ENCODE measurements at regions not wholly inside any gene's neighbourhood (a gene's known extent, or its start where the extent isn't known, plus 50 kb on each side); places are given as distances from the start of the nearest gene placed in this dataset.
A peak's percentile ranks its signal among the peaks of the same experiment; 100 is the strongest.
"Not testable (repeated sequence)": the region's sequence is repeated elsewhere in the genome, so short reads cannot be mapped to it uniquely, and the experiment has no call there.

DNA sequence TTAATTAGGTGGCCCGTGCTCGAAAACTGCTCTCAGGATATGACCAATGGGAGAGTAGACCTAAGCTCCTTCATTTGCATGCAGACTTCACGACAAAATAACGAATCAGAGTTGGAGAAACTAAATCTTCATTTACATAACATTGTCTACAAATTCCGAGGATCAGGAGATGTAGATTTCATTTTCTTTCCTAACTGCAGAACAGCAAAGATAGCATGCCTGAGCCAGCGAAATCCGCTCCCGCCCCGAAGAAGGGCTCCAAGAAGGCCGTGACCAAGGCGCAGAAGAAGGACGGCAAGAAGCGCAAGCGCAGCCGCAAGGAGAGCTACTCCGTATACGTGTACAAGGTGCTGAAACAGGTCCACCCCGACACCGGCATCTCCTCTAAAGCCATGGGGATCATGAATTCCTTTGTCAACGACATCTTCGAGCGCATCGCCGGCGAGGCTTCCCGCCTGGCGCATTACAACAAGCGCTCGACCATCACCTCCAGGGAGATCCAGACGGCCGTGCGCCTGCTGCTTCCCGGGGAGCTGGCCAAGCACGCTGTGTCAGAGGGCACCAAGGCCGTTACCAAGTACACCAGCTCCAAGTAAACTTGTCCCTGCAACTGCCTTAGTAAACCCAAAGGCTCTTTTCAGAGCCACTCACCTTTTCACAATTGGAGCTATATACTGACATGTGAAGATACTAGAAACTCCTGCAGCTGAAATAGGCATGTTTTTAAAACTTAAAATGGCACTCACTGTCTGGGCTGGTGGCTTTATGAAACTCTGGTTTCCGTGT, 96.5 kb downstream of the HFE start:
- no peaks in the 10 kb centered on the region for H3K27me3 ChIP-seq (ENCODE audit: control insufficient read depth in 2 of 2, insufficient read depth in 1 of 2, low read length in 1 of 2)
- H3K9me3 ChIP-seq (ENCODE audit: control insufficient read depth in 2 of 2, insufficient read depth in 1 of 2, low read length in 1 of 2), result peaks cover 0 to 5% of the 10 kb centered on the region in 2 donors
- peak overlapping the region; percentile 95 to 96 for H3K27ac ChIP-seq (ENCODE audit: low read depth in 1 of 2, low read length in 1 of 2)
- peak overlapping the region; percentile 47 to 53 for H3K4me3 ChIP-seq (ENCODE audit: low read length in 2 of 2)
- DNase-seq (ENCODE audit: low read depth in 6 of 9, low spot score in 9 of 9), result peak in 8 of 9 donors; percentile 80 to 97 (median 90)
- H3K4me1 ChIP-seq (ENCODE audit: control insufficient read depth in 2 of 2, insufficient read depth in 2 of 2, low read length in 2 of 2), result peaks cover 14 to 67% of the 10 kb centered on the region in 2 donors
- WGBS, result 1% methylated on average over 36 of the region's 36 CpGs
- no peaks in the 10 kb centered on the region for H3K36me3 ChIP-seq (ENCODE audit: control insufficient read depth in 2 of 2, insufficient read depth in 2 of 2, low read length in 1 of 2)

DNA sequence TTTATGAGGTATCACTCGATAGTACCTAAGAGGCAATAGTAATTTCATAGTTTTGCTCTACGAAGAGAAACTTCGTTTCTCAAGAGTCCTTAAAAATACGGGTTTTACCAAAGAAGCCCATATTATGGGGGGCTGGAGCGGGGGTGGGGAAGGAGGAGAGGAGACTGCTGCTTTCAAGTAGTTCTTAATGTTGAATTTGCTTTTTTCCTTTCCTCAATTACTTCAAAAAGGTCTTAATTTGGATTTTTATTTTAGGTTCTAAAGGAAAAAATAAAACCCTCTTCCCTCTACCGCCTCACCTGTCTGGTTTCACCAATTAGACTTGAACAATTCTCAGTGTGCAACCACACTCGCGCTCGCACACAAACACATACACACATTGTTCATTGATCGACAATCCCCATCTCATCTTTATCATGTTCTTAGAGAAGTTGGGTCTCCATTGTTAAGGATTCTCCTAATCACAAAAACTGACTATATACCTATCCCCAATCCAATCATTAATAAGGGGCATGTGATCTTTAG, 97.2 kb downstream of the HFE start:
- 63% methylated on average over 10 of the region's 10 CpGs for WGBS
- peak in 1 of 9 donors; percentile 49 for DNase-seq (ENCODE audit: low read depth in 6 of 9, low spot score in 9 of 9)

DNA sequence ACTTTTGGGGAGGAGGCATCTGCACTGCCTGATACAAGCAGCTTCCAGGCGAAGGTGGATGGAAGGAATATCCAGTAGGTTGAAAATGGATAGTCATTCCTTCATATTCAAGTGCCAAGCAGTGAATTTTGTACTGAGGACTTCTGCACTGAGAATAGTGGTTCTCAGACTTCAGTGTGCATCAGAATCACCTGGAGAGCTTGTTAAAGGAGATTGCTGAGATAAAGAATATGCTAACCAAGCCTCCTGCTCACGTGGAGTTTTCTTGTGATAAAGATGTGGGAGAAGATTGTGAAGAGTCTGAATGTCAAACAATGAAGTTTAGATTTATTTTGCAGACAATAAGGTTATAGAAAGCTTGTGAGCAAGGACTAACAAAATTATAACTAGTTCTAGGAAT, 97.8 kb downstream of the HFE start:
- H3K27me3 ChIP-seq (ENCODE audit: control insufficient read depth in 2 of 2, insufficient read depth in 1 of 2, low read length in 1 of 2), result no peaks in the 10 kb centered on the region
- peaks cover 0 to 7% of the 10 kb centered on the region in 2 donors for H3K9me3 ChIP-seq (ENCODE audit: control insufficient read depth in 2 of 2, insufficient read depth in 1 of 2, low read length in 1 of 2)
- no peaks in the 10 kb centered on the region for H3K36me3 ChIP-seq (ENCODE audit: control insufficient read depth in 2 of 2, insufficient read depth in 2 of 2, low read length in 1 of 2)
- peak overlapping the region in 1 of 2 donors; percentile 95 for H3K27ac ChIP-seq (ENCODE audit: low read depth in 1 of 2, low read length in 1 of 2)
- peaks cover 23 to 76% of the 10 kb centered on the region in 2 donors for H3K4me1 ChIP-seq (ENCODE audit: control insufficient read depth in 2 of 2, insufficient read depth in 2 of 2, low read length in 2 of 2)
- peak overlapping the region; percentile 47 to 53 for H3K4me3 ChIP-seq (ENCODE audit: low read length in 2 of 2)
- 56% methylated on average over 2 of the region's 2 CpGs for WGBS
- peak in 1 of 9 donors; percentile 55 for DNase-seq (ENCODE audit: low read depth in 6 of 9, low spot score in 9 of 9)

More for the DNA sequence above, 97.2 kb downstream of the HFE start:
- H3K4me1 ChIP-seq (ENCODE audit: control insufficient read depth in 2 of 2, insufficient read depth in 2 of 2, low read length in 2 of 2), result peaks cover 19 to 73% of the 10 kb centered on the region in 2 donors
- H3K27ac ChIP-seq (ENCODE audit: low read depth in 1 of 2, low read length in 1 of 2), result peak overlapping the region; percentile 46 to 95
- H3K27me3 ChIP-seq (ENCODE audit: control insufficient read depth in 2 of 2, insufficient read depth in 1 of 2, low read length in 1 of 2), result no peaks in the 10 kb centered on the region
- no peaks in the 10 kb centered on the region for H3K36me3 ChIP-seq (ENCODE audit: control insufficient read depth in 2 of 2, insufficient read depth in 2 of 2, low read length in 1 of 2)
- peak overlapping the region; percentile 47 to 53 for H3K4me3 ChIP-seq (ENCODE audit: low read length in 2 of 2)
- peaks cover 0 to 7% of the 10 kb centered on the region in 2 donors for H3K9me3 ChIP-seq (ENCODE audit: control insufficient read depth in 2 of 2, insufficient read depth in 1 of 2, low read length in 1 of 2)

DNA sequence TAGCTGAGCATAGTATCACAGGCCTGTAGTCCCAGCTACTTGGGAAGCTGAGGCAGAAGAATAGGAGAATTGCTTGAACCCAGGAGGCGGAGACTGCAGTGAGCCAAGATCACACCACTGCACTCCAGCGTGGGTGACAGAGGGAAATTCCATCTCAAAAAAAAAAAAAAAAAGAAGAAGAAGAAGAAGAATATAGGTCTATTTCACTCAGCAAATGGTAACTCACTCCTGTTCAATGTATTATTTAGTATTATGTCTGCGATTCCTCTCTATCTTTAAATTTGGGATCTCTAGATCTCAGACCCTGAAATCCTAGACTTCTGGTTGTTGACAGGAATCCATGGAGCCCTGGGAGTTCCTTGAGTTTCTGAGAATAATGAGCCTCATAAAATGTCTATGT, 98.6 kb downstream of the HFE start:
- H3K36me3 ChIP-seq (ENCODE audit: control insufficient read depth in 2 of 2, insufficient read depth in 2 of 2, low read length in 1 of 2), result no peaks in the 10 kb centered on the region
- H3K4me1 ChIP-seq (ENCODE audit: control insufficient read depth in 2 of 2, insufficient read depth in 2 of 2, low read length in 2 of 2), result peaks cover 23 to 71% of the 10 kb centered on the region in 2 donors
- no peaks in the 10 kb centered on the region for H3K27me3 ChIP-seq (ENCODE audit: control insufficient read depth in 2 of 2, insufficient read depth in 1 of 2, low read length in 1 of 2)
- H3K4me3 ChIP-seq (ENCODE audit: low read length in 2 of 2), result no peak overlapping the region
- WGBS, result 98% methylated on average over 3 of the region's 3 CpGs
- peak overlapping the region in 1 of 2 donors; percentile 95 for H3K27ac ChIP-seq (ENCODE audit: low read depth in 1 of 2, low read length in 1 of 2)
- DNase-seq (ENCODE audit: low read depth in 6 of 9, low spot score in 9 of 9), result no peak
- peaks cover 0 to 7% of the 10 kb centered on the region in 2 donors for H3K9me3 ChIP-seq (ENCODE audit: control insufficient read depth in 2 of 2, insufficient read depth in 1 of 2, low read length in 1 of 2)

DNA sequence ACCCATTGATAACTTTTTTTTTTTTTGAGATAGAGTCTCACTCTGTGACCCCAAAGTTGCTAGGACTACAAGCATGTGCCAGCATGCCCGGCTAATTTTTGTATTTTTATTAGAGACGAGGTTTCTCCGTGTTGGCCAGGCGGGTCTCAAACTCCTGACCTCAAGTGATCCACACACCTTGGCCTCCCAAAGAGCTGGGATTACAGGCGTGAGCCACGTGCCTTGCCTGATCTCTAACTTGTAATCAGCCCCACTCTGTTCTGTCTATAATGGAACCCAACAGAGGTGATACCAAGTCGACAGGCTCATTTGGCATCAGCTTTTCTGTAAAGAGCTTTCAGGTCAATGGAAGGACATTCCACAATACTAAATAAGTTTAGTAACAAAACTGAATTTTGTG, 99.4 kb downstream of the HFE start:
- 98% methylated on average over 7 of the region's 7 CpGs for WGBS
- Histone ChIP-seq H3K9me3 (ENCODE audit: control insufficient read depth in 2 of 2, insufficient read depth in 1 of 2, low read length in 1 of 2) (peaks cover 0 to 7% of the 10 kb centered on the region in 2 donors), H3K4me1 (ENCODE audit: control insufficient read depth in 2 of 2, insufficient read depth in 2 of 2, low read length in 2 of 2) (peaks cover 23 to 74% of the 10 kb centered on the region in 2 donors), H3K27me3 (ENCODE audit: control insufficient read depth in 2 of 2, insufficient read depth in 1 of 2, low read length in 1 of 2) (no peaks in the 10 kb centered on the region), H3K36me3 (ENCODE audit: control insufficient read depth in 2 of 2, insufficient read depth in 2 of 2, low read length in 1 of 2) (peaks cover 0 to 7% of the 10 kb centered on the region in 2 donors), H3K27ac (ENCODE audit: low read depth in 1 of 2, low read length in 1 of 2) (peak overlapping the region in 1 of 2 donors; percentile 98), H3K4me3 (ENCODE audit: low read length in 2 of 2) (peak overlapping the region in 1 of 2 donors; percentile 2)
- DNase-seq (ENCODE audit: low read depth in 6 of 9, low spot score in 9 of 9), result no peak

DNA sequence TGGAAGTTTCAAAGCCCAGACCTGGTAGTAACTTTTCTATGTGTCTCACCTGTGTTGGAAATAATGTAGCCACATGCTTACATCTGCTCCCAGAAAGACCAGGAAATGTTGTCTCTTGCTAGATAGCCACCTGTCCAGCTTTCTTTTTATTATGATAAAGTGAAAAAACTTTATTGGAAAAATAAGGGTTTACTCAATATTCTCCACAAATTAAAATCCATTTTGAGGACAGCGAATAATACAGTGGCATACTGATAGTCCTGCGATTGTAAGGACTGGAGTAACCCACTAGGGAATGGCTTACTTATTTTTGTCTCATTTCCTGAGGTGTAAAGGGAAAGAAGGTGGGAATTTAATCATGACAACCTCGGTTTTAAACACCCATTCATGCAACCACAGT, 100.1 kb downstream of the HFE start:
- H3K9me3 ChIP-seq (ENCODE audit: control insufficient read depth in 2 of 2, insufficient read depth in 1 of 2, low read length in 1 of 2), result peaks cover 0 to 5% of the 10 kb centered on the region in 2 donors
- DNase-seq (ENCODE audit: low read depth in 6 of 9, low spot score in 9 of 9), result no peak
- peak overlapping the region in 1 of 2 donors; percentile 78 for H3K4me3 ChIP-seq (ENCODE audit: low read length in 2 of 2)
- no peaks in the 10 kb centered on the region for H3K27me3 ChIP-seq (ENCODE audit: control insufficient read depth in 2 of 2, insufficient read depth in 1 of 2, low read length in 1 of 2)
- H3K27ac ChIP-seq (ENCODE audit: low read depth in 1 of 2, low read length in 1 of 2), result peak overlapping the region in 1 of 2 donors; percentile 98
- H3K36me3 ChIP-seq (ENCODE audit: control insufficient read depth in 2 of 2, insufficient read depth in 2 of 2, low read length in 1 of 2), result peaks cover 0 to 12% of the 10 kb centered on the region in 2 donors
- peaks cover 23 to 71% of the 10 kb centered on the region in 2 donors for H3K4me1 ChIP-seq (ENCODE audit: control insufficient read depth in 2 of 2, insufficient read depth in 2 of 2, low read length in 2 of 2)
- WGBS, result 58% methylated on average over 3 of the region's 3 CpGs

DNA sequence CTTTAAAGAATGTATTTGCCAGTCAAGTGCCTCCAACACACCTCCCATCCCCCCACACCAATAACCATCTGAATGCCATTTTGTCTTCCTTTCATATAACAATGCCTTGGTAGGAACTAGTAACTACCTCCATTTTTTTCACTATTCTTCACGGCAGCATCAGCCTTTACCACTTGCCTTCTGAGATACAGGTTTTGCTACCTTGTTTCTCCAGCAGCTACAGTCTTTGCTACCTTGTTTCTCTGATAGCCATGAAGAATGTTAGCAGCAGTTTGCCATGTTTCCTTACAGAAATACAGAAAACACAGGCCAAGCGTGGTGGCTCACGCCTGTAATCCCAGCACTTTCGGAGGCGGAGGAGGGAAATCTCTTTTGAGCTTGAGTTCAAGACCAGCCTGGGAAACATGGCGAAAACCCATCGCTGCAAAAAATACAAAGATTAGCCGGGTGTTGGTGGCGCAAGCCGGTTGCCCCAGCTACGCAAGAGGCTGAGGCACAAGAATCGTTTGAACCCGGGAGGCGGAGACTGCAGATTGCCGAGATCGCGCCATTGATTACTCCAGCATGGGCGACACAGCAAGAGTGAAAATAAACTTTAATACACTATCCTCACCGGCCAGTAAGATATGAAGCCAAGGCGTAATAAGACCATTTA, 100.9 kb downstream of the HFE start:
- peak in 4 of 9 donors; percentile 62 to 83 (median 74) for DNase-seq (ENCODE audit: low read depth in 6 of 9, low spot score in 9 of 9)
- Histone ChIP-seq H3K4me1 (ENCODE audit: control insufficient read depth in 2 of 2, insufficient read depth in 2 of 2, low read length in 2 of 2) (peaks cover 23 to 70% of the 10 kb centered on the region in 2 donors), H3K9me3 (ENCODE audit: control insufficient read depth in 2 of 2, insufficient read depth in 1 of 2, low read length in 1 of 2) (peaks cover 0 to 4% of the 10 kb centered on the region in 2 donors), H3K36me3 (ENCODE audit: control insufficient read depth in 2 of 2, insufficient read depth in 2 of 2, low read length in 1 of 2) (peaks cover 0 to 19% of the 10 kb centered on the region in 2 donors), H3K27ac (ENCODE audit: low read depth in 1 of 2, low read length in 1 of 2) (peak overlapping the region; percentile 94 to 98), H3K4me3 (ENCODE audit: low read length in 2 of 2) (peak overlapping the region; percentile 55 to 78), H3K27me3 (ENCODE audit: control insufficient read depth in 2 of 2, insufficient read depth in 1 of 2, low read length in 1 of 2) (no peaks in the 10 kb centered on the region)
- WGBS, result 12% methylated on average over 20 of the region's 20 CpGs

DNA sequence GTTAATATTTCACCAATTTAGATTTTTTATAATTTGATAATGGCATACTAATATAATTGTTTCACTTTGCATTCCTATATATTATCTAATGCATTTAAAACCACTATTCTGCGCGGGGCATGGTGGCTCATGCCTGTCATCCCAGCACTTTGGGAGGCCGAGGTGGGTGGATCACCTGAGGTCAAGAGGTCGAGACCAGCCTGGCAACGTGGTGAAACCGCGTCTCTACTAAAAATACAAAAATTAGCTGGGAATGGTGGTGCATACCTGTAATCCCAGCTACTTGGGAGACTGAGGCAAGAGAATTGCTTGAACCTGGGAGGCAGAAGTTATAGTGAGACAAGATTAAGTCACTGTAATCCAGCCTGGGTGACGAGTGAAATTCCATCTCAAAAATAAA, 104.3 kb downstream of the HFE start:
- not testable (repeated sequence) for H3K4me3 ChIP-seq (ENCODE audit: low read length in 2 of 2); H3K27ac ChIP-seq (ENCODE audit: low read depth in 1 of 2, low read length in 1 of 2); H3K27me3 ChIP-seq (ENCODE audit: control insufficient read depth in 2 of 2, insufficient read depth in 1 of 2, low read length in 1 of 2); DNase-seq (ENCODE audit: low read depth in 6 of 9, low spot score in 9 of 9); H3K9me3 ChIP-seq (ENCODE audit: control insufficient read depth in 2 of 2, insufficient read depth in 1 of 2, low read length in 1 of 2)
- 93% methylated on average over 8 of the region's 8 CpGs for WGBS
- peaks cover 18 to 55% of the 10 kb centered on the region in 2 donors for H3K4me1 ChIP-seq (ENCODE audit: control insufficient read depth in 2 of 2, insufficient read depth in 2 of 2, low read length in 2 of 2)
- H3K36me3 ChIP-seq (ENCODE audit: control insufficient read depth in 2 of 2, insufficient read depth in 2 of 2, low read length in 1 of 2), result peaks cover 6 to 36% of the 10 kb centered on the region in 2 donors
